SK-N-MC (cell line): ENCODE measurements at regions not wholly inside any gene's neighbourhood (a gene's known extent, or its start where the extent isn't known, plus 50 kb on each side); places are given as distances from the start of the nearest gene placed in this dataset.

Experiments used
- EZH2 ChIP-seq: fragments of 200-600 bp; sonication (generic); IDR thresholded peaks from one replicate; pipeline ENCODE4 v1.6.1; 2017; ENCODE audit warnings: antibody characterized with exemption
- POLR2AphosphoS5 ChIP-seq: IDR thresholded peaks from 2 replicates; pipeline ENCODE4 v1.6.1; 2012; ENCODE audit warnings: mild to moderate bottlenecking, low read depth, low read length, borderline replicate concordance

- TF ChIP-seq POLR2AphosphoS5: no peak
- no peak for TF ChIP-seq EZH2
Observed at GRCh38 chr3:78414261-78414660, 1353.5 kb downstream of the ROBO1 start.
